CD4-positive, alpha-beta T cell treated with Interleukin-15 for 1 hour (primary cell): ENCODE measurements at regions not wholly inside any gene's neighbourhood (a gene's known extent, or its start where the extent isn't known, plus 50 kb on each side); places are given as distances from the start of the nearest gene placed in this dataset.
"Not testable (repeated sequence)": the region's sequence is repeated elsewhere in the genome, so short reads cannot be mapped to it uniquely, and the experiment has no call there.

ENCODE experiments used
- DNase-seq: peaks from one replicate; pipeline ENCODE4 v3.0.0-alpha.2; 2020

GRCh38 chr5:99275128-99275527 lies 346.3 kb upstream of the CHD1 start:
- no peak for DNase-seq

- no peak for DNase-seq
Observed at GRCh38 chr5:99272576-99272975, 343.8 kb upstream of the CHD1 start.

- no peak for DNase-seq
Observed at GRCh38 chr5:99258819-99259218, 330.0 kb upstream of the CHD1 start.

DNA sequence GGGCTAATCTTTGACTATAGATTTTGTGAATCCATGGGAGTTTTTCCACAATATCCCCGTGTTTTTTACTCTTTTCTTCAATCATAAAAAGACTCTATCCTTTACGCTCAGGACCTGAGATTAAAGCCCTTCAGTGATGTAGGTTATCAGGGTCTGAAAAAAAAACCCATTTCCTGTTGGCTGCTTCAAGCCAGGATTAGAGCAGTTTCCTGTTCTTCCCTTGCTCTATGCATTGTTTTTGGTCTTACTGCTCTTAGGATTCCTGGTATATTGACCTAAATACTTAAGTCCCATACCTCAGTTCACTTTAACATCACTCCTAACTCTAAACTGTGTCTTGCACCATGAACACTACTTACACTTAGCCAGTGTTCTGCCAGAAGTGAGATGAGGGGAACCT lies 319.3 kb upstream of the CHD1 start:
- no peak for DNase-seq

DNA sequence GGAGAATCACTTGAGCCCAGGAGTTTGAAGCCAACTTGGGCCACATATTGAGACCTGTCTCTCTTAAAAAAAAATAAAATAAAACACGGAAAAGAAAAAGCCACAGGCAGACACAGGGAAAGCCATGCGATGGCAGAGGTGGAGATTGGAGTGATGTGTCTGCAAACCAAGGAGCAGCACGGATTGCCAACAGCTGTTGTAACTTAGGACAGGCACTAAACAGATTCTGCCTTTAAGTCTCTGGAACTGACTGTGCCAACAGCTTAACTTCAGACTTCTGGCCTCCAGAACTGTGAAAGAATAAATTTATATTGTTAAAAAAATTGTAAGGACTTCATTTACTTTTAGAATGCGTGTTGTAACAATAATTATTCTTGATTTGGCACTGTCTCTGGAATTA lies 318.5 kb upstream of the CHD1 start:
- no peak for DNase-seq

DNA sequence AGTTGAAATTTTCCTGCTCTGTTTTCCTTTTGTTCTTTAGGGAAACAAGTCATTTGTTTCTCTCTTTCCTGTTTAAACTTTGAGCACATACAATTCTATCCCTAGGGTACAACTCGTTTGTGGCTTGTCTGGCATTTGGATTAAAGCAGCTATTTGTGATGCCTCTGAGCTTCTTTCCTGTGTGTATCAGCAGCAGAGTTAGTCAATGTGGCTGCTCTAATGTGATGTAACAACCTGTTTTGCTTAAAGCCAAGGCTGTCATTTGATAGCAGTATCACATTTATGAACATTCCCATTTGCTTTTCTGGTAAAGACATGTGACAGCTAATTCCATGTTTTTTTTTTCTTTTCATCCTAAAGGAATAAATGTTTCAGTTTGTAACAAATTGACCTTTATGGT lies 314.3 kb upstream of the CHD1 start:
- DNase-seq: no peak

DNA sequence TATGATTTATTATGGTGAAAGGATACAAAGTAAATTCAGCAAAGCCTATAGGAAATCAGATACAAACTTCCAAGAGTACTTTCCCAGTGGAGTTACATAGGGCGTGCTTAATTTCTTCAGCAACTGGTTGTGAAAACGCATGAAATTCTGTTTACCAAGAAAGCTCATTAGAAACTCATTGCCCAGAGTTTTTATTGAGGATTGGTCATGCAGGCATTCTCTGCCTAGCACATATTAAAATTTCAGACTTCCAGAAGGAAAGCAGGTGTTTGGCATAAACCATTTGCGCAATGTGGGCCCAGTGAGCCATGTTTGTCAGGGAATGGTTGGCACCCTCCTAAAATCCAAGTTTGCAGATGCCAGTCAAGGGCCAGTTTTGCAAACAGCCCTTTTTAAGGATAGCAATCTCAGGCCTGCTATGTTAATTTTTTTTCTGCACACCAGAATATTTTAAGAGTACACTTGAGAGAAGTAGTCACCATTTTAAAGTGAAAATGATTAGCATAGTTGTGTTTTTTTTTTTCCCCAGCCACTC lies 311.1 kb upstream of the CHD1 start:
- DNase-seq: no peak

GRCh38 chr5:99191206-99191745 lies 262.5 kb upstream of the CHD1 start:
- no peak for DNase-seq

GRCh38 chr5:99187611-99188010 lies 258.8 kb upstream of the CHD1 start:
- no peak for DNase-seq

GRCh38 chr5:99179206-99179605 lies 250.4 kb upstream of the CHD1 start:
- no peak for DNase-seq

- no peak for DNase-seq
Observed at GRCh38 chr5:99177796-99178195, 249.0 kb upstream of the CHD1 start.

GRCh38 chr5:99176186-99176585 lies 247.4 kb upstream of the CHD1 start:
- DNase-seq: no peak

DNA sequence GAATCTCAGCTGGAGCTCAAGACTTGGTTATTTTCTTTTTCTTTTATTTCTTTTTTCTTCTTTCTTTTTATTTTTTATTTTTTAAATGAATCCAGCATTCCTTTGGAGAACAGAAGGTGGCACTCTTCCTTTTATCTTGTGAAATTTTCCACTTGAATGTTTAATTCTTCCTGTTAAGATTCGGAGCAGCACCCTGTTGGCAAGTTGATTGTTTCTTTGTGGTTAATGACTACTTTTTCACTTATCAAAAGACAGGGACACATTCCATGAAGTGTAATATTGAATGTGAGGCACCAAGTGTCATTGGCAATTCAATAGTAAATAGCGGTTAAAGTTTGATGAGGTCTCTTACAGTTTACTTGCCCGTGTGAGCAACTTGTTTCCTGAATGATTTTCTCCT lies 240.5 kb upstream of the CHD1 start:
- DNase-seq: no peak

- DNase-seq: not testable (repeated sequence)
Observed at GRCh38 chr5:99161538-99161937, 232.7 kb upstream of the CHD1 start.

- DNase-seq: no peak
Observed at GRCh38 chr5:99156688-99157087, 227.9 kb upstream of the CHD1 start.

GRCh38 chr5:99143283-99143795 lies 214.5 kb upstream of the CHD1 start:
- DNase-seq: not testable (repeated sequence)

- DNase-seq: no peak
Observed at GRCh38 chr5:99141534-99142128, 212.8 kb upstream of the CHD1 start.

- DNase-seq: no peak
Observed at GRCh38 chr5:99138911-99139310, 210.1 kb upstream of the CHD1 start.

- no peak for DNase-seq
Observed at GRCh38 chr5:99133921-99134320, 205.1 kb upstream of the CHD1 start.

DNA sequence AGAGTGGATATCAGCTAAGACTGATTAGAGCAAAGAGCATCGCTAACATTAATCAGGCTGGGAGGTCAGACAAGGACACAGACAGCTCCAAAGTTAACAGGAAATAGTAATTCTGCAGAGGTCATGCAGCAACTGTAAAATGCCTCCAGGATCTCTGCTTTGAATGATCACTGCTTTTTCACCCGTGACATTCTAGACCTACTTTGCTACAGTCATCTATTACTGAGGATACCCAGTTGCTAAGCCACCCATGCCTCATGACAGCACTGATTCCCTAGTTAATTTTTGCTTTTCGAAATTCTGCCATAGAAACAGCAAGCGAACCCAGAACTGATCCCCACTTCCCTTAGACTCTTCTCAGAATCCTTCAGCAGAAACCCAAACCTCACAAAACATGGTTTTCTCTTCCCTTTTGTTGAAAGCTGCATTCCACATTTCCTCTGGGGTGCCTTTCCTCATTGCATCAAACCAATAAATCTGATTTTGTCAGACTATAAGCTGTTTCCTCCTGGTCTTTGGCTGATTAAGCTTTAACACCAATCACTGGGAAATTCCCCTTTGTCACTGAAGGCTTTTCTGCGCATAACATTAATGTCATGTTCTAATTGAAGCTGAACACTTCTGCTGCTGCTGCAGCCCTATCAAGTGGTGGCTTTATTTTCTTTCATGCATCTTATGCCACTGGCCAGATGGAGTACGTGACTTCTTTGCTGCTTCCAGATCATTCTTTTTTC lies 201.1 kb upstream of the CHD1 start:
- DNase-seq: no peak

DNA sequence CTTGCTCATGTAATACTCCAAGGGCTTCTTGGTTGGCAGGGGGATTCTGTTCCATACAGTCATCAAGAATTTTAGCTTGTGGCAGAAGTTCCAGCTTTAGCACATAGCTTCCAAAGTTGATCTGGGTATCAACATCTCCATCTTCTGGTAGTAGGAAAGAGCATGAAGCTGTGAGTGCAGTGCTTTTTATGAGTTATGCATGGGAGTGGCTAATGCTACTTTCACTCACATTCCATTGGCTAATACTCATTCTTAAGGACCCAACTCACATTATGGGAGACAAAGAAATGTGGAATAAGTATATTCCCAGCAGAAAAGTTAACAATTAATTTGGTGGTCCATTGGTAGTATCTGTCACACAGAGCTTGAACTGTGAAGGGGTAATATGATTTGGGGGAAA lies 194.2 kb upstream of the CHD1 start:
- DNase-seq: no peak

DNA sequence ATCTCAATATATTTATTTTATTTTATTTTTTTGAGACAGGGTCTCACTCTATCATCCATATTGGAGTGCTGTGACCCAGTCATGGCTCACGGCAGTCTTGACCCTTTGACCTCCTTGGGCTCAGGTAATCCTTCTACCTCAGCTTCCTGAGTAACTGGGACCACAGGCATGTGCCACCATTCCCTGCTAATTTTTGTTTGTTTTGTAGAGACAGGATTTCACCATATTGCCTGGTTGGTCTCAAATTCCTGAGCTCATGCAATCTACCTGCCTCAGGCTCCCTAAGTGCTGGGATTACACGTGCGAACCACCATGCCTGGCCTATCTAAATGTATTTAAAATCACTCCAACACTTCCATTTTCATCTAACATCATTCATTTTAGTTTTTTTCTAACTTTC lies 190.5 kb upstream of the CHD1 start:
- no peak for DNase-seq

GRCh38 chr5:99116526-99116925 lies 187.7 kb upstream of the CHD1 start:
- DNase-seq: no peak

GRCh38 chr5:99109894-99110293 lies 181.1 kb upstream of the CHD1 start:
- no peak for DNase-seq
